Liver (tissue), 3 donors: ENCODE measurements at regions not wholly inside any gene's neighbourhood (a gene's known extent, or its start where the extent isn't known, plus 50 kb on each side); places are given as distances from the start of the nearest gene placed in this dataset.

ENCODE experiments used
- FOXA2 ChIP-seq: IDR thresholded peaks from 2 replicates; pipeline ENCODE4 v1.6.1; 2016; ENCODE audit warnings: antibody characterized with exemption
- GABPA ChIP-seq, 2 donors: IDR thresholded peaks in 1 of 2; conservative IDR thresholded peaks in 1 of 2; 2 replicates each; pipeline ENCODE4 v1.6.1; 2016; ENCODE audit warnings: antibody characterized with exemption in 2 of 2, mild to moderate bottlenecking in 1 of 2, moderate library complexity in 1 of 2
- RXRA ChIP-seq, 2 donors: IDR thresholded peaks; 2 replicates each; pipeline ENCODE4 v1.6.1; 2017 to 2018; ENCODE audit warnings: antibody characterized with exemption in 2 of 2, mild to moderate bottlenecking in 1 of 2
- SP1 ChIP-seq: IDR thresholded peaks from 2 replicates; pipeline ENCODE4 v1.6.1; 2018; ENCODE audit warnings: antibody characterized with exemption, mild to moderate bottlenecking
- TAF1 ChIP-seq: conservative IDR thresholded peaks from 2 replicates; pipeline ENCODE4 v1.6.1; 2016; ENCODE audit warnings: antibody characterized with exemption, mild to moderate bottlenecking
- YY1 ChIP-seq: IDR thresholded peaks from 2 replicates; pipeline ENCODE4 v1.6.1; 2016; ENCODE audit warnings: antibody characterized with exemption, mild to moderate bottlenecking
- TF ChIP-seq, protein P1 (sequence below): fragments of 150-350 bp; IDR thresholded peaks from 2 replicates; pipeline ENCODE4 v1.5.1; 2017; ENCODE audit warnings: improper control_type of control experiment, low read depth, low read length; ENCODE audit not compliant: missing input control
- TF ChIP-seq, protein P2 (sequence below): IDR thresholded peaks from 2 replicates; pipeline ENCODE4 v1.6.1; 2016; ENCODE audit warnings: antibody characterized with exemption
- TF ChIP-seq, protein P3 (sequence below): IDR thresholded peaks from 2 replicates; pipeline ENCODE4 v1.6.1; 2016; ENCODE audit warnings: antibody characterized with exemption, mild to moderate bottlenecking
- TF ChIP-seq, protein P4 (sequence below): IDR thresholded peaks from 2 replicates; pipeline ENCODE4 v1.6.1; 2016; ENCODE audit warnings: antibody characterized with exemption
- TF ChIP-seq, protein P5 (sequence below): IDR thresholded peaks from 2 replicates; pipeline ENCODE4 v1.6.1; 2016; ENCODE audit warnings: antibody characterized with exemption
- donor health status: healthy.
- donor health status: healthy.

DNA sequence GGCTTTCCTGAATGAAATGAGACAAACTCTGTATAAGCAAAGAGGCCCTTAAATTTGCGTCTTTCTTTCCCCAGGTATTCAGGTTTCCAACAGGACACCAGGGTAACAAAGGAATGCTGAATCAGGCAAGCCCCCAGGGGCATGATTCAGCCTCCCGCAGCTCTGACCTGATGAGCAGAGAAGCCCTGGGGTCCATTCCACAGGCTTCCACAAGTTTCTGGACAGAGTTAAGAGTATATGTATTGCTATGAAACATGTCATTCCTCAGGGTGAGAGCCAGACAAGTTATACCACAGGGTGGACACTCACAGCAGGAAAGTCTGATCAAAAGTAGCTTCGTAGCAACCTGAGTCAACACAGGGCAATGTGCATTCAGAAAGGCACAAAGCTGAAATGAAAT, 68.1 kb upstream of the CTNNB1 start:
- TF ChIP-seq, protein P1, sequence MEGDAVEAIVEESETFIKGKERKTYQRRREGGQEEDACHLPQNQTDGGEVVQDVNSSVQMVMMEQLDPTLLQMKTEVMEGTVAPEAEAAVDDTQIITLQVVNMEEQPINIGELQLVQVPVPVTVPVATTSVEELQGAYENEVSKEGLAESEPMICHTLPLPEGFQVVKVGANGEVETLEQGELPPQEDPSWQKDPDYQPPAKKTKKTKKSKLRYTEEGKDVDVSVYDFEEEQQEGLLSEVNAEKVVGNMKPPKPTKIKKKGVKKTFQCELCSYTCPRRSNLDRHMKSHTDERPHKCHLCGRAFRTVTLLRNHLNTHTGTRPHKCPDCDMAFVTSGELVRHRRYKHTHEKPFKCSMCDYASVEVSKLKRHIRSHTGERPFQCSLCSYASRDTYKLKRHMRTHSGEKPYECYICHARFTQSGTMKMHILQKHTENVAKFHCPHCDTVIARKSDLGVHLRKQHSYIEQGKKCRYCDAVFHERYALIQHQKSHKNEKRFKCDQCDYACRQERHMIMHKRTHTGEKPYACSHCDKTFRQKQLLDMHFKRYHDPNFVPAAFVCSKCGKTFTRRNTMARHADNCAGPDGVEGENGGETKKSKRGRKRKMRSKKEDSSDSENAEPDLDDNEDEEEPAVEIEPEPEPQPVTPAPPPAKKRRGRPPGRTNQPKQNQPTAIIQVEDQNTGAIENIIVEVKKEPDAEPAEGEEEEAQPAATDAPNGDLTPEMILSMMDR, result no peak
- no peak for TF ChIP-seq SP1
- no peak for TF ChIP-seq TAF1
- TF ChIP-seq, protein P2, sequence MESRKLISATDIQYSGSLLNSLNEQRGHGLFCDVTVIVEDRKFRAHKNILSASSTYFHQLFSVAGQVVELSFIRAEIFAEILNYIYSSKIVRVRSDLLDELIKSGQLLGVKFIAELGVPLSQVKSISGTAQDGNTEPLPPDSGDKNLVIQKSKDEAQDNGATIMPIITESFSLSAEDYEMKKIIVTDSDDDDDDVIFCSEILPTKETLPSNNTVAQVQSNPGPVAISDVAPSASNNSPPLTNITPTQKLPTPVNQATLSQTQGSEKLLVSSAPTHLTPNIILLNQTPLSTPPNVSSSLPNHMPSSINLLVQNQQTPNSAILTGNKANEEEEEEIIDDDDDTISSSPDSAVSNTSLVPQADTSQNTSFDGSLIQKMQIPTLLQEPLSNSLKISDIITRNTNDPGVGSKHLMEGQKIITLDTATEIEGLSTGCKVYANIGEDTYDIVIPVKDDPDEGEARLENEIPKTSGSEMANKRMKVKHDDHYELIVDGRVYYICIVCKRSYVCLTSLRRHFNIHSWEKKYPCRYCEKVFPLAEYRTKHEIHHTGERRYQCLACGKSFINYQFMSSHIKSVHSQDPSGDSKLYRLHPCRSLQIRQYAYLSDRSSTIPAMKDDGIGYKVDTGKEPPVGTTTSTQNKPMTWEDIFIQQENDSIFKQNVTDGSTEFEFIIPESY, result no peak
- TF ChIP-seq, protein P3, sequence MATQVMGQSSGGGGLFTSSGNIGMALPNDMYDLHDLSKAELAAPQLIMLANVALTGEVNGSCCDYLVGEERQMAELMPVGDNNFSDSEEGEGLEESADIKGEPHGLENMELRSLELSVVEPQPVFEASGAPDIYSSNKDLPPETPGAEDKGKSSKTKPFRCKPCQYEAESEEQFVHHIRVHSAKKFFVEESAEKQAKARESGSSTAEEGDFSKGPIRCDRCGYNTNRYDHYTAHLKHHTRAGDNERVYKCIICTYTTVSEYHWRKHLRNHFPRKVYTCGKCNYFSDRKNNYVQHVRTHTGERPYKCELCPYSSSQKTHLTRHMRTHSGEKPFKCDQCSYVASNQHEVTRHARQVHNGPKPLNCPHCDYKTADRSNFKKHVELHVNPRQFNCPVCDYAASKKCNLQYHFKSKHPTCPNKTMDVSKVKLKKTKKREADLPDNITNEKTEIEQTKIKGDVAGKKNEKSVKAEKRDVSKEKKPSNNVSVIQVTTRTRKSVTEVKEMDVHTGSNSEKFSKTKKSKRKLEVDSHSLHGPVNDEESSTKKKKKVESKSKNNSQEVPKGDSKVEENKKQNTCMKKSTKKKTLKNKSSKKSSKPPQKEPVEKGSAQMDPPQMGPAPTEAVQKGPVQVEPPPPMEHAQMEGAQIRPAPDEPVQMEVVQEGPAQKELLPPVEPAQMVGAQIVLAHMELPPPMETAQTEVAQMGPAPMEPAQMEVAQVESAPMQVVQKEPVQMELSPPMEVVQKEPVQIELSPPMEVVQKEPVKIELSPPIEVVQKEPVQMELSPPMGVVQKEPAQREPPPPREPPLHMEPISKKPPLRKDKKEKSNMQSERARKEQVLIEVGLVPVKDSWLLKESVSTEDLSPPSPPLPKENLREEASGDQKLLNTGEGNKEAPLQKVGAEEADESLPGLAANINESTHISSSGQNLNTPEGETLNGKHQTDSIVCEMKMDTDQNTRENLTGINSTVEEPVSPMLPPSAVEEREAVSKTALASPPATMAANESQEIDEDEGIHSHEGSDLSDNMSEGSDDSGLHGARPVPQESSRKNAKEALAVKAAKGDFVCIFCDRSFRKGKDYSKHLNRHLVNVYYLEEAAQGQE, result no peak
- TF ChIP-seq FOXA2, result no peak
- TF ChIP-seq, protein P4, sequence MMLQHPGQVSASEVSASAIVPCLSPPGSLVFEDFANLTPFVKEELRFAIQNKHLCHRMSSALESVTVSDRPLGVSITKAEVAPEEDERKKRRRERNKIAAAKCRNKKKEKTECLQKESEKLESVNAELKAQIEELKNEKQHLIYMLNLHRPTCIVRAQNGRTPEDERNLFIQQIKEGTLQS, result no peak
- TF ChIP-seq RXRA (IDR thresholded peaks at IDR 0.05), result no peak
- TF ChIP-seq, protein P5, sequence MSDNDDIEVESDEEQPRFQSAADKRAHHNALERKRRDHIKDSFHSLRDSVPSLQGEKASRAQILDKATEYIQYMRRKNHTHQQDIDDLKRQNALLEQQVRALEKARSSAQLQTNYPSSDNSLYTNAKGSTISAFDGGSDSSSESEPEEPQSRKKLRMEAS, result no peak
- TF ChIP-seq GABPA (IDR thresholded peaks at IDR 0.05 in 1 of 2, conservative IDR thresholded peaks at IDR 0.05 in 1 of 2), result no peak
- TF ChIP-seq YY1, result no peak
